MCF 10A (cell line): ENCODE measurements at regions not wholly inside any gene's neighbourhood (a gene's known extent, or its start where the extent isn't known, plus 50 kb on each side); places are given as distances from the start of the nearest gene placed in this dataset.

Experiments used
- BruUV-seq: library from RNA; stranded (reverse); fragments of 400-500 nt; replicated peaks from 2 replicates; lab custom pipeline; 2021; lab: Mats Ljungman, UMichigan
- CTCF ChIA-PET: fragments of 300-600 bp; sonication (Branson Sonifier 250); formaldehyde crosslinking; extraction: SDS; loops from one replicate; lab custom pipeline; 2021; ENCODE audit warnings: antibody characterized with exemption, inconsistent platforms; lab: Yijun Ruan, JAX
- POLR2A ChIA-PET: fragments of 300-600, 350-650 bp; sonication (Branson Sonifier 250); formaldehyde crosslinking; extraction: SDS; loops from one replicate; lab custom pipeline; 2020; ENCODE audit warnings: antibody characterized with exemption, inconsistent platforms; lab: Yijun Ruan, JAX
- DNase-seq: peaks from one replicate; pipeline ENCODE4 v3.0.0-alpha.2; 2018; ENCODE audit not compliant: unreplicated experiment
- H3K27ac Mint-ChIP-seq: one replicate; pipeline ENCODE4 v1.8.0; 2022; ENCODE audit warnings: mild to moderate bottlenecking, low read depth, mixed read lengths; ENCODE audit not compliant: unreplicated experiment
- H3K27me3 Mint-ChIP-seq: one replicate; pipeline ENCODE4 v1.8.0; 2022; ENCODE audit warnings: mixed read lengths; ENCODE audit not compliant: insufficient read depth, unreplicated experiment
- H3K36me3 Mint-ChIP-seq: one replicate; pipeline ENCODE4 v1.8.0; 2022; ENCODE audit warnings: mild to moderate bottlenecking, moderate library complexity, mixed read lengths; ENCODE audit not compliant: insufficient read depth, unreplicated experiment
- H3K4me1 Mint-ChIP-seq: one replicate; pipeline ENCODE4 v1.8.0; 2022; ENCODE audit warnings: mixed read lengths; ENCODE audit not compliant: insufficient read depth, unreplicated experiment
- H3K4me3 Mint-ChIP-seq: one replicate; pipeline ENCODE4 v1.8.0; 2022; ENCODE audit warnings: mild to moderate bottlenecking, moderate library complexity, mixed read lengths; ENCODE audit not compliant: unreplicated experiment
- H3K9me3 Mint-ChIP-seq: one replicate; pipeline ENCODE4 v1.8.0; 2022; ENCODE audit warnings: mixed read lengths; ENCODE audit not compliant: unreplicated experiment
- intact Hi-C: fragments of 100-400 bp; cut with micrococcal nuclease; formaldehyde crosslinking; loops from 2 replicates; pipeline ENCODE4 v1.14.1; 2022
- TF ChIP-seq, protein P1 (sequence below): fragments of 200-600 bp; IDR thresholded peaks from one replicate; pipeline ENCODE4 v1.8.0; 2022; ENCODE audit warnings: antibody characterized with exemption, mild to moderate bottlenecking; ENCODE audit not compliant: unreplicated experiment

DNA sequence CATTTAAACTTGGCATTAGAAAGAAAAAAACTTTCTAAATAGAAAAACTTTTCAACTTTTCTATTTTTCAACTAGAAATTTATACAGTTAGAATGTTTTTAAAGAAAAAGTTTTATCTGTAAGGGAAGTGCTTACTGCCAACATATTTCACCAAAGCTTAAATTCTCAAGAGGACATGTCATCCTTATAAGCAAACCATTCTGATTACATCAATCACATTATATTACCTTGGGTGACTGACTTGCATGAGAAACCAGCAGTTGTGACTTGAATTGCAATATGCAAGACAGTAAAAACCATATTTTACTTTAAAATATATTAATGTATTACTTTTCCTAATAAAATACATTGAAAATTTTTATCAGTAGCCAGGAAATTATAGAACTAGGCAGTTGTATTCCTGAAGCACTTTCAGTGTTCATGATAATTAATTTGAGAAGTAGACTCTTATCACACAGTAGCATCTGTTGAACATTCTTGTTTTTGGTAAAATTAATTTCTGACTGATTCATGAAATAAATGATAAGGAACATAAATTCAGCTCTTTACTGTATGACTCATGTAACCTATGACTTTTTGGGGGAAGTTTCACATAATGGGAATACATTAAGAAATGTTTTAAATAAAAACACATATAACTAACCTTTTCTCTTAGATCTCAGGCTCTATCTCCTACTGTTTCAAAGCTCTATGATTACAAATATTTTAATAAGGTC lies 345.0 kb upstream of the CCDC179 start:
- POLR2A ChIA-PET: no interaction called here
- no peak overlapping the region for H3K27ac Mint-ChIP-seq
- no peak for DNase-seq

DNA sequence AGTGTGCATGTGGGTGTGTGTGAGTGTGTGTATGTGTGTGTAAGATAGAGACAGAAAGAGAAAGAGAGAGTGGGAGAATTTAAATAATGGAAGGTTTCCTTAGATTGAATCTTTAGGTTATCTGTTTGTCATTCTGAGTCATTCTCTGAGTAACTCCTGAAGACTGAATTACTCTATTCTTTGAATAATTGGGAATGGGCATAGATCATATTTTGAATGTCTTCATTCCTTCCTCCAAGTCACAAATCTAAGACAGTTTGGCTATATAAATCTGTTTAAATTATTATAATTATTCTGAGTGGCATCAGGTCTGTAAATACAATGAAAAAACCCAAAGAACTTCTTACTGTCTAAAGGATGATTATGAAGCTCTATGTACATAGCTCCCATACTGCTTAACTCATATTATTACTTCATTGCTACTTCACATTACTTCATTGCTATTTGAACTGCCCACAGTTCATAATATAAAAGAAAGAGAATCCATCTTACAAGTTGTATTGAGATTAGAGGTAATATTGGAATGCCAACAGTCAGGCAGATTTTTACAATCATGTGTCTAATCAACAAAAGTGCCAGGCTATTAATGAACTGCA lies 346.6 kb upstream of the CCDC179 start:
- POLR2A ChIA-PET: no interaction called here
- H3K36me3 Mint-ChIP-seq: no peaks in the 10 kb centered on the region
- no peak overlapping the region for H3K27ac Mint-ChIP-seq
- TF ChIP-seq, protein P1, sequence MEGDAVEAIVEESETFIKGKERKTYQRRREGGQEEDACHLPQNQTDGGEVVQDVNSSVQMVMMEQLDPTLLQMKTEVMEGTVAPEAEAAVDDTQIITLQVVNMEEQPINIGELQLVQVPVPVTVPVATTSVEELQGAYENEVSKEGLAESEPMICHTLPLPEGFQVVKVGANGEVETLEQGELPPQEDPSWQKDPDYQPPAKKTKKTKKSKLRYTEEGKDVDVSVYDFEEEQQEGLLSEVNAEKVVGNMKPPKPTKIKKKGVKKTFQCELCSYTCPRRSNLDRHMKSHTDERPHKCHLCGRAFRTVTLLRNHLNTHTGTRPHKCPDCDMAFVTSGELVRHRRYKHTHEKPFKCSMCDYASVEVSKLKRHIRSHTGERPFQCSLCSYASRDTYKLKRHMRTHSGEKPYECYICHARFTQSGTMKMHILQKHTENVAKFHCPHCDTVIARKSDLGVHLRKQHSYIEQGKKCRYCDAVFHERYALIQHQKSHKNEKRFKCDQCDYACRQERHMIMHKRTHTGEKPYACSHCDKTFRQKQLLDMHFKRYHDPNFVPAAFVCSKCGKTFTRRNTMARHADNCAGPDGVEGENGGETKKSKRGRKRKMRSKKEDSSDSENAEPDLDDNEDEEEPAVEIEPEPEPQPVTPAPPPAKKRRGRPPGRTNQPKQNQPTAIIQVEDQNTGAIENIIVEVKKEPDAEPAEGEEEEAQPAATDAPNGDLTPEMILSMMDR: no peak
- H3K4me1 Mint-ChIP-seq: no peaks in the 10 kb centered on the region
- DNase-seq: no peak
- intact Hi-C loops: no loop called here
- H3K9me3 Mint-ChIP-seq: peaks cover 15% of the 10 kb centered on the region
- CTCF ChIA-PET: no interaction called here
- no TSS peak for BruUV-seq
- H3K4me3 Mint-ChIP-seq: no peak overlapping the region
- no peaks in the 10 kb centered on the region for H3K27me3 Mint-ChIP-seq

More for the DNA sequence above, 345.0 kb upstream of the CCDC179 start:
- no TSS peak for BruUV-seq
- intact Hi-C loops: no loop called here
- CTCF ChIA-PET: interaction anchor here (0.6 kb wide), 1 partner anchor 20 kb away, joined by 3 read pairs; no protein-coding TSS in a partner anchor
- TF ChIP-seq, protein P1: no peak
- H3K36me3 Mint-ChIP-seq: no peaks in the 10 kb centered on the region
- H3K9me3 Mint-ChIP-seq: peaks cover 15% of the 10 kb centered on the region
- H3K4me3 Mint-ChIP-seq: no peak overlapping the region
- no peaks in the 10 kb centered on the region for H3K4me1 Mint-ChIP-seq
- H3K27me3 Mint-ChIP-seq: no peaks in the 10 kb centered on the region

DNA sequence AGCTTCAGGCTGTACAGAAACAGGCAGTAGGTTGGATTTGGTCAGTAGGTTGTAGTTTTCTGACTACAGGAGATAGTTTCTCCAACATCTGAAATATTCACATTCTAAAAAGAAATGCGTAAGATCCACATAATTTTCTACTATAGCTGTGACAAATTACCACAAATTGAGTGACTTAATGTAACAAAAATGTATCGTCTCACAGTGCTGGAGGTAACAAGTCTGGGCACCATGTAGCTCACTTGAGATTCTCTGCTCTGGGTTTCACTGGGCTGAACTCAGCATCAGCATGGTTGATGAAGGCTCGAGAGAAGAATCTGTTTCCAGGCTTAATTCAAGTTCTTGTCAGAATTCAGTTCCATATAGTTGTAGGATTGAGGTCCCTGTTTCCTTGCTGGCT lies 350.9 kb upstream of the CCDC179 start:
- DNase-seq: no peak

DNA sequence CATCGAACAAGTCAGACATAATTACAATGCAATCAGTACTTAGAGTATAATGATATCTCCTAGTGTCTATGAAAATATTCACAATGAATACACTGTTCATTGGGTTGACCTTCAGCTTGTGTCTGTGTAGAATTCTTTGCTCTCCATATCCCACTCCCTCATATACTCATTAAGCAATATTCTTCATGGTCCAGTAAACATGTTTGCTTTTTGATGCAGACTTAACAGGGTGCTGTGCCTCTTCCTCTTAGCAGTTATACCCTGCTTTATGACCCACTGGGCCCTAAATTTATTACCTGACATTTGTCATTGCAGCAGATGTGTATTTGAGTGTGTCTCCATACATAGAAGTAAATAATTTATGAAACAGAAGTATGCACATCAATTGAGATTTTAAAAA lies 352.5 kb upstream of the CCDC179 start:
- no peaks in the 10 kb centered on the region for H3K4me1 Mint-ChIP-seq
- no peaks in the 10 kb centered on the region for H3K27me3 Mint-ChIP-seq
- H3K4me3 Mint-ChIP-seq: no peak overlapping the region
- H3K27ac Mint-ChIP-seq: no peak overlapping the region
- ChIA-PET POLR2A (no interaction called here), CTCF (no interaction called here)
- H3K9me3 Mint-ChIP-seq: peaks cover 15% of the 10 kb centered on the region
- TF ChIP-seq, protein P1: no peak
- intact Hi-C loops: no loop called here
- no TSS peak for BruUV-seq
- no peak for DNase-seq
- no peaks in the 10 kb centered on the region for H3K36me3 Mint-ChIP-seq

More for the DNA sequence above, 350.9 kb upstream of the CCDC179 start:
- Mint-ChIP-seq H3K36me3 (no peaks in the 10 kb centered on the region), H3K4me1 (no peaks in the 10 kb centered on the region), H3K27ac (no peak overlapping the region), H3K9me3 (peaks cover 15% of the 10 kb centered on the region), H3K4me3 (no peak overlapping the region), H3K27me3 (no peaks in the 10 kb centered on the region)
- intact Hi-C loops: no loop called here
- ChIA-PET POLR2A (no interaction called here), CTCF (no interaction called here)
- no TSS peak for BruUV-seq
- TF ChIP-seq, protein P1: no peak
